Osteoblast (primary cell): ENCODE measurements at regions not wholly inside any gene's neighbourhood (a gene's known extent, or its start where the extent isn't known, plus 50 kb on each side); places are given as distances from the start of the nearest gene placed in this dataset.

Source experiments
- DNase-seq: peaks from one replicate; pipeline ENCODE4 v3.0.0; 2011; ENCODE audit warnings: low spot score, mixed read lengths; ENCODE audit not compliant: insufficient read length; ENCODE audit errors: missing footprints
- H2AFZ ChIP-seq: 2 replicates; pipeline ENCODE4 v1.6.0; 2011; ENCODE audit warnings: mild to moderate bottlenecking, low read length
- H3K27ac ChIP-seq: 2 replicates; pipeline ENCODE4 v1.5.1; 2011; ENCODE audit warnings: mild to moderate bottlenecking, low read depth, low read length, moderate library complexity
- H3K27me3 ChIP-seq: 2 replicates; pipeline ENCODE4 v1.6.0; 2012; ENCODE audit warnings: mild to moderate bottlenecking, control low read depth, inconsistent platforms, low read length, moderate library complexity; ENCODE audit not compliant: insufficient read depth
- H3K36me3 ChIP-seq: 2 replicates; pipeline ENCODE4 v1.5.1; 2011; ENCODE audit warnings: mild to moderate bottlenecking, low read length, control low read depth, moderate library complexity; ENCODE audit not compliant: insufficient read depth
- H3K4me1 ChIP-seq: 2 replicates; pipeline ENCODE4 v1.5.1; 2011; ENCODE audit warnings: mild to moderate bottlenecking, low read length, control low read depth, moderate library complexity; ENCODE audit not compliant: insufficient read depth
- H3K4me2 ChIP-seq: 2 replicates; pipeline ENCODE4 v1.6.0; 2011; ENCODE audit warnings: mild to moderate bottlenecking, low read length; ENCODE audit not compliant: insufficient read depth
- H3K4me3 ChIP-seq: fragments of 200-600 bp; sonication (generic); 3 replicates; pipeline ENCODE4 v1.5.1; 2012; ENCODE audit warnings: mild to moderate bottlenecking, low read length, inconsistent platforms; ENCODE audit not compliant: insufficient read depth
- H3K79me2 ChIP-seq: 2 replicates; pipeline ENCODE4 v1.6.0; 2012; ENCODE audit warnings: mild to moderate bottlenecking, low read length, control low read depth, inconsistent platforms; ENCODE audit not compliant: insufficient read depth
- H3K9me3 ChIP-seq: 2 replicates; pipeline ENCODE4 v1.5.1; 2011; ENCODE audit warnings: low read depth, low read length, control low read depth
- H4K20me1 ChIP-seq: 2 replicates; pipeline ENCODE4 v1.6.0; 2012; ENCODE audit warnings: mild to moderate bottlenecking, low read length, control low read depth; ENCODE audit not compliant: insufficient read depth
- CTCF ChIP-seq: IDR thresholded peaks from 2 replicates; pipeline ENCODE4 v1.5.1; 2011; ENCODE audit warnings: mild to moderate bottlenecking, low read depth, low read length, moderate library complexity; ENCODE audit errors: extremely low read depth

- Histone ChIP-seq H3K4me3 (no peak overlapping the region), H3K4me1 (no peaks in the 10 kb centered on the region), H3K27me3 (no peaks in the 10 kb centered on the region), H2AFZ (no peak overlapping the region), H3K4me2 (no peak overlapping the region), H3K27ac (no peak overlapping the region), H3K79me2 (no peaks in the 10 kb centered on the region), H3K9me3 (no peaks in the 10 kb centered on the region), H4K20me1 (no peaks in the 10 kb centered on the region), H3K36me3 (no peaks in the 10 kb centered on the region)
- TF ChIP-seq CTCF = no peak
- no peak for DNase-seq
Observed at GRCh38 chr3:137131081-137131480, 173.3 kb downstream of the IL20RB start.

GRCh38 chr3:137134431-137134830 is 176.6 kb downstream of the IL20RB start:
- H3K79me2 ChIP-seq = no peaks in the 10 kb centered on the region

GRCh38 chr3:137148406-137148805 is 190.6 kb downstream of the IL20RB start:
- Histone ChIP-seq H3K4me3 (no peak overlapping the region), H3K9me3 (no peaks in the 10 kb centered on the region), H3K4me2 (no peak overlapping the region), H3K4me1 (no peaks in the 10 kb centered on the region), H4K20me1 (no peaks in the 10 kb centered on the region), H3K27ac (no peak overlapping the region), H2AFZ (no peak overlapping the region), H3K79me2 (no peaks in the 10 kb centered on the region), H3K27me3 (no peaks in the 10 kb centered on the region), H3K36me3 (no peaks in the 10 kb centered on the region)
- no peak for DNase-seq
- TF ChIP-seq CTCF = no peak

More at GRCh38 chr3:137134431-137134830, 176.6 kb downstream of the IL20RB start:
- no peak for TF ChIP-seq CTCF
- H3K27ac ChIP-seq = no peak overlapping the region
- H3K9me3 ChIP-seq = no peaks in the 10 kb centered on the region
- H3K36me3 ChIP-seq = no peaks in the 10 kb centered on the region
- H4K20me1 ChIP-seq = no peaks in the 10 kb centered on the region
- H2AFZ ChIP-seq = no peak overlapping the region
- no peak overlapping the region for H3K4me2 ChIP-seq
- H3K4me3 ChIP-seq = no peak overlapping the region
- no peaks in the 10 kb centered on the region for H3K27me3 ChIP-seq
- no peak for DNase-seq
- no peaks in the 10 kb centered on the region for H3K4me1 ChIP-seq

GRCh38 chr3:137148917-137149316 is 191.1 kb downstream of the IL20RB start:
- no peak for TF ChIP-seq CTCF
- no peaks in the 10 kb centered on the region for H3K79me2 ChIP-seq
- H3K9me3 ChIP-seq = no peaks in the 10 kb centered on the region
- H3K36me3 ChIP-seq = no peaks in the 10 kb centered on the region
- H3K4me1 ChIP-seq = no peaks in the 10 kb centered on the region
- DNase-seq = no peak
- no peak overlapping the region for H3K4me2 ChIP-seq
- no peak overlapping the region for H3K27ac ChIP-seq
- H2AFZ ChIP-seq = no peak overlapping the region
- no peaks in the 10 kb centered on the region for H3K27me3 ChIP-seq
- H4K20me1 ChIP-seq = no peaks in the 10 kb centered on the region
- no peak overlapping the region for H3K4me3 ChIP-seq
